Amygdala (tissue), 56 donors: ENCODE measurements at regions not wholly inside any gene's neighbourhood (a gene's known extent, or its start where the extent isn't known, plus 50 kb on each side); places are given as distances from the start of the nearest gene placed in this dataset.
"Not testable (repeated sequence)": the region's sequence is repeated elsewhere in the genome, so short reads cannot be mapped to it uniquely, and the experiment has no call there.

Experiments used
- DNase-seq, 56 donors: peaks; one replicate each; lab custom pipeline; 2025; lab: John Stamatoyannopoulos, UW

GRCh38 chr1:172833954-172834353 lies 175.1 kb downstream of the FASLG start:
- no peak for DNase-seq

GRCh38 chr1:172834609-172835008 lies 175.7 kb downstream of the FASLG start:
- DNase-seq: no peak

GRCh38 chr1:172835834-172836233 lies 176.9 kb downstream of the FASLG start:
- DNase-seq: no peak

- DNase-seq: no peak
These were observed 179.1 kb downstream of the FASLG start for GRCh38 chr1:172837816-172838679.

GRCh38 chr1:172838680-172839313 lies 179.9 kb downstream of the FASLG start:
- DNase-seq: no peak

GRCh38 chr1:172839639-172840038 lies 180.7 kb downstream of the FASLG start:
- DNase-seq: not testable (repeated sequence)

GRCh38 chr1:172843444-172843843 lies 184.5 kb downstream of the FASLG start:
- DNase-seq: no peak

GRCh38 chr1:172845371-172845770 lies 186.5 kb downstream of the FASLG start:
- DNase-seq: no peak

- DNase-seq: no peak
These were observed 187.0 kb downstream of the FASLG start for GRCh38 chr1:172845865-172846264.

- not testable (repeated sequence) for DNase-seq
These were observed 188.9 kb downstream of the FASLG start for GRCh38 chr1:172847814-172848213.

GRCh38 chr1:172849653-172850052 lies 190.8 kb downstream of the FASLG start:
- DNase-seq: no peak

GRCh38 chr1:172851077-172851476 lies 192.2 kb downstream of the FASLG start:
- no peak for DNase-seq

- no peak for DNase-seq
These were observed 193.0 kb downstream of the FASLG start for GRCh38 chr1:172851856-172852255.

- not testable (repeated sequence) for DNase-seq
These were observed 194.8 kb downstream of the TNFSF18 start for GRCh38 chr1:172855983-172856382.

GRCh38 chr1:172863031-172863430 lies 187.7 kb downstream of the TNFSF18 start:
- DNase-seq: no peak

GRCh38 chr1:172867216-172867818 lies 183.4 kb downstream of the TNFSF18 start:
- DNase-seq: no peak

GRCh38 chr1:172870901-172871606 lies 179.7 kb downstream of the TNFSF18 start:
- no peak for DNase-seq

- no peak for DNase-seq
These were observed 175.8 kb downstream of the TNFSF18 start for GRCh38 chr1:172874950-172875349.

GRCh38 chr1:172875892-172876291 lies 174.8 kb downstream of the TNFSF18 start:
- DNase-seq: no peak

GRCh38 chr1:172882385-172882784 lies 168.4 kb downstream of the TNFSF18 start:
- DNase-seq: no peak
